ENCODE measurements at regions not wholly inside any gene's neighbourhood (a gene's known extent, or its start where the extent isn't known, plus 50 kb on each side); places are given as distances from the start of the nearest gene placed in this dataset.

DNA sequence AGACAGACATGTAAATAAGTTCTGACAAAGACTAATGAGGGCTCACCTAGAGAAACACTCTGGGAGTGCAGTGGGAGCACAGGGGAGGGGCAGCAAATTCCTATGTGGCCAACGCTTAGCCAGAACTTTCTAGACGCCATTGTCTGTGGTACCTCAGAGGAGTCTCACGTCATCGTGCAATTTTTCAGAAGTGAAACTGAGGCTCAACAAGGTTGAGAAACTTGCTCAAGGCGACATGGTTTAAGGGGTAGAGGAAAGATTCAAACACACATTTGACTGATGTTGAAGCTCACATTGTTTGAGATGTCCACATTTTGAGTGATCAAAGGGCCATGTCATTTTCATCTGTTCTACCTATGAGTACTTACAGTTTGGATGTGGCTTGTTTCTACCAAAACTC, 152.6 kb upstream of the LMO4 start:
- H3K9me2 ChIP-seq = no peaks in the 10 kb centered on the region
- H3F3A ChIP-seq (replicated peaks; ENCODE audit: insufficient read depth) = no peaks in the 10 kb centered on the region
- no peak overlapping the region for H2AFZ ChIP-seq (ENCODE audit: low read depth)
- no peaks in the 10 kb centered on the region for H3K9me3 ChIP-seq
- H3K4me1 ChIP-seq (ENCODE audit: control insufficient read depth in 1 of 2, insufficient read depth in 2 of 2, low read depth in 1 of 2, low read length in 1 of 2) = no peaks in the 10 kb centered on the region
- no peaks in the 10 kb centered on the region for H3K36me3 ChIP-seq (replicated peaks in 1 of 2; ENCODE audit: control insufficient read depth in 1 of 2, insufficient read depth in 2 of 2, low read length in 1 of 2)
- H3K4me3 ChIP-seq (ENCODE audit: low read depth in 2 of 2, low read length in 1 of 2) = no peak overlapping the region
- DNase-seq = no peak
- no peaks in the 10 kb centered on the region; the same call in 1 of the 2 replicates for H3K27me3 ChIP-seq (ENCODE audit: insufficient read depth)
- no peak for TF ChIP-seq EP300 (IDR thresholded peaks at IDR 0.05; ENCODE audit: borderline replicate concordance in 1 of 2, low read depth in 1 of 2, low read length in 1 of 2)
- TF ChIP-seq ELF1 (IDR thresholded peaks at IDR 0.05) = no peak
- TF ChIP-seq, protein P1, sequence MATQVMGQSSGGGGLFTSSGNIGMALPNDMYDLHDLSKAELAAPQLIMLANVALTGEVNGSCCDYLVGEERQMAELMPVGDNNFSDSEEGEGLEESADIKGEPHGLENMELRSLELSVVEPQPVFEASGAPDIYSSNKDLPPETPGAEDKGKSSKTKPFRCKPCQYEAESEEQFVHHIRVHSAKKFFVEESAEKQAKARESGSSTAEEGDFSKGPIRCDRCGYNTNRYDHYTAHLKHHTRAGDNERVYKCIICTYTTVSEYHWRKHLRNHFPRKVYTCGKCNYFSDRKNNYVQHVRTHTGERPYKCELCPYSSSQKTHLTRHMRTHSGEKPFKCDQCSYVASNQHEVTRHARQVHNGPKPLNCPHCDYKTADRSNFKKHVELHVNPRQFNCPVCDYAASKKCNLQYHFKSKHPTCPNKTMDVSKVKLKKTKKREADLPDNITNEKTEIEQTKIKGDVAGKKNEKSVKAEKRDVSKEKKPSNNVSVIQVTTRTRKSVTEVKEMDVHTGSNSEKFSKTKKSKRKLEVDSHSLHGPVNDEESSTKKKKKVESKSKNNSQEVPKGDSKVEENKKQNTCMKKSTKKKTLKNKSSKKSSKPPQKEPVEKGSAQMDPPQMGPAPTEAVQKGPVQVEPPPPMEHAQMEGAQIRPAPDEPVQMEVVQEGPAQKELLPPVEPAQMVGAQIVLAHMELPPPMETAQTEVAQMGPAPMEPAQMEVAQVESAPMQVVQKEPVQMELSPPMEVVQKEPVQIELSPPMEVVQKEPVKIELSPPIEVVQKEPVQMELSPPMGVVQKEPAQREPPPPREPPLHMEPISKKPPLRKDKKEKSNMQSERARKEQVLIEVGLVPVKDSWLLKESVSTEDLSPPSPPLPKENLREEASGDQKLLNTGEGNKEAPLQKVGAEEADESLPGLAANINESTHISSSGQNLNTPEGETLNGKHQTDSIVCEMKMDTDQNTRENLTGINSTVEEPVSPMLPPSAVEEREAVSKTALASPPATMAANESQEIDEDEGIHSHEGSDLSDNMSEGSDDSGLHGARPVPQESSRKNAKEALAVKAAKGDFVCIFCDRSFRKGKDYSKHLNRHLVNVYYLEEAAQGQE (IDR thresholded peaks at IDR 0.05; ENCODE audit: low read depth, low read length) = no peak
- 63% methylated on average over 5 of the region's 5 CpGs for WGBS (ENCODE audit: low lambda C conversion rate)
- no peaks in the 10 kb centered on the region for H3K79me2 ChIP-seq (ENCODE audit: insufficient read depth)
- no peak overlapping the region for H3K9ac ChIP-seq
- ChIA-PET CTCF (no interaction called here), POLR2A (no interaction called here)
- H3K4me2 ChIP-seq = no peak overlapping the region
- H4K20me1 ChIP-seq (ENCODE audit: insufficient read depth) = no peaks in the 10 kb centered on the region
- no peak overlapping the region for H3K27ac ChIP-seq (ENCODE audit: low read depth in 2 of 2, low read length in 1 of 2)

DNA sequence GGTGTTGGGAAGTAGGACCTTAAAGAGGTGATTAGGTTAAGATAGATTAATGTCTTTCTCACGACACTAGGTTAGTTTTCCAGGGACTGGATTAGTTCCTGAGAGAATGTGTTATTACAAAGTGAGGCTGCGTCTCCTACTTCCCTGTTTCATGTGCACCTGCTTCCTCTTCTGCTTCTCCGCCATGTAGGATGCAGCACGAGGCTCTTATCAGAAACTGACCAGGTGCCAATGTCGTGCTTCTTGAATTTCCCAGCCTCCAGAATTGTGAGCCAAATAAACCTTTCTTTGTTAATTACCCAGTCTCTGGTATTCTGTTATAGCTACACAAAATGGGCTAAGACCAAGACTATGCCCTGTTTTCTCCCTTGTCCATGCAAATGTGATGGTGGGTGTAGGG, 152.2 kb upstream of the LMO4 start:
- H4K20me1 ChIP-seq (ENCODE audit: insufficient read depth) = no peaks in the 10 kb centered on the region
- H3K4me2 ChIP-seq = no peak overlapping the region
- no peaks in the 10 kb centered on the region for H3K79me2 ChIP-seq (ENCODE audit: insufficient read depth)
- no peak overlapping the region for H3K9ac ChIP-seq
- no peaks in the 10 kb centered on the region for H3K4me1 ChIP-seq (ENCODE audit: control insufficient read depth in 1 of 2, insufficient read depth in 2 of 2, low read depth in 1 of 2, low read length in 1 of 2)
- no peak overlapping the region for H3K4me3 ChIP-seq (ENCODE audit: low read depth in 2 of 2, low read length in 1 of 2)
- CTCF ChIA-PET = no interaction called here
- peaks cover 2% of the 10 kb centered on the region; the same call in 1 of the 2 replicates for H3K27me3 ChIP-seq (ENCODE audit: insufficient read depth)
- no peak overlapping the region for H3K27ac ChIP-seq (ENCODE audit: low read depth in 2 of 2, low read length in 1 of 2)
- no peak overlapping the region for H2AFZ ChIP-seq (ENCODE audit: low read depth)
- no peaks in the 10 kb centered on the region for H3K9me2 ChIP-seq
- WGBS (ENCODE audit: low lambda C conversion rate) = 62% methylated on average over 5 of the region's 5 CpGs
- H3K9me3 ChIP-seq = no peaks in the 10 kb centered on the region
- no peaks in the 10 kb centered on the region for H3K36me3 ChIP-seq (replicated peaks in 1 of 2; ENCODE audit: control insufficient read depth in 1 of 2, insufficient read depth in 2 of 2, low read length in 1 of 2)
- no peaks in the 10 kb centered on the region for H3F3A ChIP-seq (replicated peaks; ENCODE audit: insufficient read depth)
- POLR2A ChIA-PET = no interaction called here
- DNase-seq = no peak
- TF ChIP-seq, protein P1 (IDR thresholded peaks at IDR 0.05; ENCODE audit: low read depth, low read length) = no peak
- TF ChIP-seq SIN3A (IDR thresholded peaks at IDR 0.05; ENCODE audit: borderline replicate concordance, low read depth, low read length) (no peak), FOXJ3 (CRISPR knock-in tag; IDR thresholded peaks at IDR 0.05) (no peak), RCOR1 (IDR thresholded peaks at IDR 0.05; ENCODE audit: low read length) (no peak), SMC3 (IDR thresholded peaks at IDR 0.05; ENCODE audit: low read depth, low read length) (no peak), FOXM1 (IDR thresholded peaks at IDR 0.05; ENCODE audit: low read depth) (no peak), EP300 (IDR thresholded peaks at IDR 0.05; ENCODE audit: borderline replicate concordance in 1 of 2, low read depth in 1 of 2, low read length in 1 of 2) (no peak)

Measured in SK-N-SH (cell line).